Parathyroid adenoma (tissue), 2 donors: ENCODE measurements at regions not wholly inside any gene's neighbourhood (a gene's known extent, or its start where the extent isn't known, plus 50 kb on each side); places are given as distances from the start of the nearest gene placed in this dataset.

Source experiments
- H2AFZ ChIP-seq: fragments of 300-600 bp; sonication (generic); one replicate; pipeline ENCODE4 v1.7.0; 2017; ENCODE audit warnings: antibody characterized with exemption, mild to moderate bottlenecking
- H3K27ac ChIP-seq: fragments of 300-600 bp; sonication (generic); one replicate; pipeline ENCODE4 v1.7.0; 2017
- H3K27me3 ChIP-seq: fragments of 300-600 bp; sonication (generic); one replicate; pipeline ENCODE4 v1.7.0; 2017; ENCODE audit warnings: low read length; ENCODE audit not compliant: control insufficient read depth, insufficient read depth
- H3K36me3 ChIP-seq: fragments of 300-600 bp; sonication (generic); one replicate; pipeline ENCODE4 v1.7.0; 2017; ENCODE audit warnings: low read length; ENCODE audit not compliant: control insufficient read depth, insufficient read depth
- H3K4me1 ChIP-seq: fragments of 300-600 bp; sonication (generic); one replicate; pipeline ENCODE4 v1.7.0; 2017; ENCODE audit warnings: control low read depth
- H3K4me2 ChIP-seq: fragments of 300-600 bp; sonication (generic); one replicate; pipeline ENCODE4 v1.7.0; 2017; ENCODE audit warnings: low read length
- H3K4me3 ChIP-seq: fragments of 300-600 bp; sonication (generic); one replicate; pipeline ENCODE4 v1.7.0; 2017; ENCODE audit warnings: low read depth, low read length
- H3K79me2 ChIP-seq: fragments of 300-600 bp; sonication (generic); one replicate; pipeline ENCODE4 v1.7.0; 2017; ENCODE audit warnings: control low read depth
- H3K9ac ChIP-seq: fragments of 300-600 bp; sonication (generic); one replicate; pipeline ENCODE4 v1.7.0; 2017; ENCODE audit warnings: mild to moderate bottlenecking
- H3K9me3 ChIP-seq: fragments of 300-600 bp; sonication (generic); one replicate; pipeline ENCODE4 v1.7.0; 2017; ENCODE audit warnings: low read length; ENCODE audit not compliant: control insufficient read depth
- TF ChIP-seq, protein P1 (sequence below): fragments of 300-600 bp; sonication (generic); IDR thresholded peaks from one replicate; pipeline ENCODE4 v1.7.0; 2017; ENCODE audit warnings: antibody characterized with exemption, mild to moderate bottlenecking
- donor health status: primary hyperparathyroidism.

DNA sequence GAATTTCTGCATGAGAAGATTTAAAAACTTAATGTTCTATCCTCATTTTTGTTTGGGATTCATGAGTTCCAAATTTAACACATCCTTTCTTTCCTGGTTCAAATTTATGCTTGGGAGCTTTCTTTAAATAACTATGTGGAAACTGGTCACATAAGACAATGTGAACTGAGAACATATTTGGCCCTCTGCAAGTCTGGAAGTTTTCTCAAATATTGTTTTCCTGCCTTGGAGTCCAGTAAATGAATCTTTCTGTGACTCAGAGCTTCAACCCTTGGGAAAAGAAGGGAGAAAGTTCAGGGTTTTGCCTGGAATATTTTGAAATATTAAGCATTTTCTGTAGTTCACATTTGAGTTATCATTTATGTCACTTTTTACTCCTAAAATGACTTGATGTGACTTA is 559.0 kb upstream of the NRP1 start:
- H3K27ac ChIP-seq, result no peak overlapping the region
- no peak overlapping the region for H2AFZ ChIP-seq

DNA sequence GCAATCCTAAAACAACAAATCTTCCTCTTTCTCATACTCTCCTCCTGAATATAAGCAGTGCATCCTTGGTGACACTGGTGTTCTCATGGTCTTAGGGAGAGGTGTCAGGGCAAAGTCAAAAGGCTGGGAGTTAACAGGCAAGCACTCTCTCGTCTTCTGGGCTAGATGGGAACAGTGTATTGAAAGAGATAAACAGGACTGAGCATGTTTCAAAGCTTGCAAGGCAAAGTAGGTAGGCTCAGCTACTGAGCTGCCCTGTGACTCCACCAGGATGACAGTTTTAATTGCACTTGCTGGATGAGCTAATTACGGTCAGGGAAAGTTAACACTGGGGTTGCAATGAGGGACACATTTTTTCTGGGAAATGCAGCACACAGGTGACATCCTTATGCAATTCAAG is 554.9 kb upstream of the NRP1 start:
- Histone ChIP-seq H3K4me3 (no peak overlapping the region), H3K9ac (no peak overlapping the region), H3K27me3 (no peaks in the 10 kb centered on the region), H3K27ac (no peak overlapping the region), H3K4me1 (no peaks in the 10 kb centered on the region), H3K9me3 (no peaks in the 10 kb centered on the region), H3K79me2 (no peaks in the 10 kb centered on the region), H3K4me2 (no peak overlapping the region), H2AFZ (no peak overlapping the region), H3K36me3 (no peaks in the 10 kb centered on the region)
- TF ChIP-seq, protein P1, sequence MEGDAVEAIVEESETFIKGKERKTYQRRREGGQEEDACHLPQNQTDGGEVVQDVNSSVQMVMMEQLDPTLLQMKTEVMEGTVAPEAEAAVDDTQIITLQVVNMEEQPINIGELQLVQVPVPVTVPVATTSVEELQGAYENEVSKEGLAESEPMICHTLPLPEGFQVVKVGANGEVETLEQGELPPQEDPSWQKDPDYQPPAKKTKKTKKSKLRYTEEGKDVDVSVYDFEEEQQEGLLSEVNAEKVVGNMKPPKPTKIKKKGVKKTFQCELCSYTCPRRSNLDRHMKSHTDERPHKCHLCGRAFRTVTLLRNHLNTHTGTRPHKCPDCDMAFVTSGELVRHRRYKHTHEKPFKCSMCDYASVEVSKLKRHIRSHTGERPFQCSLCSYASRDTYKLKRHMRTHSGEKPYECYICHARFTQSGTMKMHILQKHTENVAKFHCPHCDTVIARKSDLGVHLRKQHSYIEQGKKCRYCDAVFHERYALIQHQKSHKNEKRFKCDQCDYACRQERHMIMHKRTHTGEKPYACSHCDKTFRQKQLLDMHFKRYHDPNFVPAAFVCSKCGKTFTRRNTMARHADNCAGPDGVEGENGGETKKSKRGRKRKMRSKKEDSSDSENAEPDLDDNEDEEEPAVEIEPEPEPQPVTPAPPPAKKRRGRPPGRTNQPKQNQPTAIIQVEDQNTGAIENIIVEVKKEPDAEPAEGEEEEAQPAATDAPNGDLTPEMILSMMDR, result no peak

More for the DNA sequence above, 559.0 kb upstream of the NRP1 start:
- Histone ChIP-seq H3K9me3 (no peaks in the 10 kb centered on the region), H3K4me1 (no peaks in the 10 kb centered on the region), H3K4me3 (no peak overlapping the region), H3K27me3 (no peaks in the 10 kb centered on the region), H3K79me2 (no peaks in the 10 kb centered on the region), H3K4me2 (no peak overlapping the region), H3K36me3 (no peaks in the 10 kb centered on the region), H3K9ac (no peak overlapping the region)
- TF ChIP-seq, protein P1, result no peak

DNA sequence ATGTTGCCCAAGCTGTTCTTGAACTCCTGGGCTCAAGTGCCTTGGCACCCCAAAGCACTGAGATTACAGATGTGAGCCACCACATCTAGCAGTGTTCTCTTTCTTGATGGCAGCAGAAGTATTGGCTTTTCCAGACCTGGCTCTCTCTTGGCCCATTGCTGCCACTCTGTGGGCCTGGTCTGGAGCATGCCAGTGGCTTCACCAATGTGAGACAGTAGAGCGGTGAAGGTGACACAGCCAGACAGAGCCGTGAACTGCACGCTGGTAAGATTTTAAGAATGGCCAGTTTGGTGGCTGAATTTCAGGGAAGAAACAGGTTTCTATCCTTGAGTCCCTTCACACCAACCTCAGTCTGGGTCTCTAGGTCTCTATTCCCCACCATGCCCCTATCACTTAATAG is 552.7 kb upstream of the NRP1 start:
- Histone ChIP-seq H3K36me3 (no peaks in the 10 kb centered on the region), H3K9ac (no peak overlapping the region), H3K79me2 (no peaks in the 10 kb centered on the region), H3K4me1 (no peaks in the 10 kb centered on the region), H3K4me3 (no peak overlapping the region), H3K27ac (no peak overlapping the region), H3K27me3 (no peaks in the 10 kb centered on the region), H3K4me2 (no peak overlapping the region), H2AFZ (no peak overlapping the region), H3K9me3 (no peaks in the 10 kb centered on the region)
- TF ChIP-seq, protein P1, result no peak

DNA sequence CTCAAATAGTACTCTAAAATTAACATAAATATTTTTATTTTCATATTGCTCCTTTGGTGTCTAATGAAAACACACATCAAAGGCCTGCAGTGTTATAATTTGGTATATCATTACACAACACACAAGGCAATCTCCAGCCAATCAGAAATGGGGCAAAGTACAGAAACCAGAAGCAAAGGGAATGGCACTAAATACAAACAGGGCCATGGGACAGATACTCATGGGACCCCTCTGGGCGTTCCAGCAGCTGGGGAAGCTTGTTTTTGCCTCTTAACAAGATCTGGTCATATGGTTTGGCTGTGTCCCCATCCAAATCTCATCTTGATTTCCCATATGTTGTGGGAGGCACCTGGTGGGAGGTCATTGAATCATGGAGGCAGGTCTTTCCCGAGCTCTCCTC is 551.8 kb upstream of the NRP1 start:
- no peak overlapping the region for H3K4me2 ChIP-seq
- H2AFZ ChIP-seq, result no peak overlapping the region
- H3K79me2 ChIP-seq, result no peaks in the 10 kb centered on the region
- TF ChIP-seq, protein P1, result no peak
- H3K4me3 ChIP-seq, result no peak overlapping the region
- H3K36me3 ChIP-seq, result no peaks in the 10 kb centered on the region
- H3K27me3 ChIP-seq, result no peaks in the 10 kb centered on the region
- no peaks in the 10 kb centered on the region for H3K9me3 ChIP-seq
- H3K9ac ChIP-seq, result no peak overlapping the region
- H3K4me1 ChIP-seq, result no peaks in the 10 kb centered on the region
- H3K27ac ChIP-seq, result no peak overlapping the region

DNA sequence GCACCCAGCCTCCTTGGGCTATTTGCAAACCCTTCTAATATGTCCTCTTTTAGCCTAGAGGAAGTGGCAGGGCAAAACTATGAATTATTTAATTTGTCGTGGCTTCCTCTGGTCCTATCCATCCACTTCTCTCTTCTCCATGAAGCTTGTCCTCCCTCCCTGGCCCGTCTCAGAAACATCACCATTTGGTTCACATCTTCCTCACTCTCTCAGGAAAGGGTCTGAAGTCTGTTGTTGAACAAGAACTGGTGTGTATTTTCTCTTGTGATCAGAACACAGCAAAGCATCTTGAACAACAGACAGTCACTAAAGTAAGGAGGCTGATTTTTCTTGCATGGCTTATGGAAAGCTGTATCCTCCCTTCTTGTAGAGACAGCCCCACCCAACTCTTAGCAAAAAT is 550.1 kb upstream of the NRP1 start:
- Histone ChIP-seq H3K9me3 (no peaks in the 10 kb centered on the region), H3K27me3 (no peaks in the 10 kb centered on the region), H3K27ac (no peak overlapping the region), H3K4me3 (no peak overlapping the region), H2AFZ (no peak overlapping the region), H3K9ac (no peak overlapping the region), H3K36me3 (no peaks in the 10 kb centered on the region), H3K4me1 (no peaks in the 10 kb centered on the region), H3K79me2 (no peaks in the 10 kb centered on the region), H3K4me2 (no peak overlapping the region)
- TF ChIP-seq, protein P1, result no peak
